OCI-LY1 (cell line): ENCODE measurements at regions not wholly inside any gene's neighbourhood (a gene's known extent, or its start where the extent isn't known, plus 50 kb on each side); places are given as distances from the start of the nearest gene placed in this dataset.
"Not testable (repeated sequence)": the region's sequence is repeated elsewhere in the genome, so short reads cannot be mapped to it uniquely, and the experiment has no call there.

Source experiments
- H2AFZ ChIP-seq: fragments of 200-600 bp; sonication (generic), shearing (Covaris generic); 2 replicates; pipeline ENCODE4 v1.6.0; 2014; ENCODE audit warnings: antibody characterized with exemption, mild to moderate bottlenecking, low read length
- H3F3A ChIP-seq: fragments of 200-600 bp; sonication (generic), shearing (Covaris generic); 2 replicates; pipeline ENCODE4 v1.6.0; 2014; ENCODE audit warnings: mild to moderate bottlenecking, antibody characterized with exemption, low read length, moderate library complexity; ENCODE audit not compliant: insufficient read depth
- H3K27ac ChIP-seq: fragments of 200-600 bp; sonication (generic); 2 replicates; pipeline ENCODE4 v1.5.1; 2014; ENCODE audit warnings: low read length, mixed run types, mild to moderate bottlenecking, low read depth; ENCODE audit not compliant: poor library complexity, severe bottlenecking
- H3K27me3 ChIP-seq: fragments of 200-600 bp; sonication (generic); 2 replicates; pipeline ENCODE4 v1.6.0; 2014; ENCODE audit warnings: antibody characterized with exemption, mild to moderate bottlenecking, low read length, moderate library complexity; ENCODE audit not compliant: insufficient read depth
- H3K36me3 ChIP-seq: fragments of 200-600 bp; sonication (generic); 2 replicates; pipeline ENCODE4 v1.6.1; 2014; ENCODE audit warnings: mild to moderate bottlenecking, antibody characterized with exemption, low read length, moderate library complexity, mixed read lengths; ENCODE audit not compliant: insufficient read depth
- H3K4me1 ChIP-seq: fragments of 200-600 bp; sonication (generic); 2 replicates; pipeline ENCODE4 v1.5.1; 2014; ENCODE audit warnings: mild to moderate bottlenecking, low read length, moderate library complexity; ENCODE audit not compliant: insufficient read depth, severe bottlenecking
- H3K4me2 ChIP-seq: fragments of 200-600 bp; sonication (generic), shearing (Covaris generic); 2 replicates; pipeline ENCODE4 v1.6.1; 2014; ENCODE audit warnings: low read length
- H3K4me3 ChIP-seq: fragments of 200-600 bp; sonication (generic); 2 replicates; pipeline ENCODE4 v1.5.1; 2014; ENCODE audit warnings: low read length, low read depth, mild to moderate bottlenecking, mixed read lengths; ENCODE audit not compliant: poor library complexity, severe bottlenecking
- H3K79me2 ChIP-seq: fragments of 200-600 bp; shearing (Covaris generic); 2 replicates; pipeline ENCODE4 v1.6.1; 2016; ENCODE audit warnings: mixed run types, low read length, mixed read lengths; ENCODE audit not compliant: insufficient read depth
- H3K9ac ChIP-seq: fragments of 200-600 bp; sonication (generic), shearing (Covaris generic); 2 replicates; pipeline ENCODE4 v1.6.1; 2014; ENCODE audit warnings: mild to moderate bottlenecking, low read length, mixed read lengths
- H3K9me2 ChIP-seq: fragments of 200-600 bp; sonication (generic), shearing (Covaris generic); 2 replicates; pipeline ENCODE4 v1.6.1; 2014; ENCODE audit warnings: low read depth, mild to moderate bottlenecking, low read length, mixed read lengths
- H3K9me3 ChIP-seq: fragments of 200-600 bp; shearing (Covaris generic); 2 replicates; pipeline ENCODE4 v1.6.1; 2014; ENCODE audit warnings: low read length, mixed read lengths
- H4K20me1 ChIP-seq: fragments of 200-600 bp; sonication (generic), shearing (Covaris generic); 2 replicates; pipeline ENCODE4 v1.6.0; 2016; ENCODE audit warnings: mild to moderate bottlenecking, low read length; ENCODE audit not compliant: insufficient read depth
- EZH2 ChIP-seq: fragments of 200-600 bp; sonication (generic), shearing (Covaris generic); IDR thresholded peaks from 2 replicates; pipeline ENCODE4 v1.8.0; 2017; ENCODE audit warnings: borderline replicate concordance, mixed run types, mild to moderate bottlenecking, antibody characterized with exemption, low read length, moderate library complexity, mixed read lengths
- TF ChIP-seq, protein P1 (sequence below): fragments of 200-600 bp; sonication (generic), shearing (Covaris generic); IDR thresholded peaks from 2 replicates; pipeline ENCODE4 v1.5.1; 2017; ENCODE audit warnings: mild to moderate bottlenecking, antibody characterized with exemption, low read length, moderate library complexity, mixed read lengths

DNA sequence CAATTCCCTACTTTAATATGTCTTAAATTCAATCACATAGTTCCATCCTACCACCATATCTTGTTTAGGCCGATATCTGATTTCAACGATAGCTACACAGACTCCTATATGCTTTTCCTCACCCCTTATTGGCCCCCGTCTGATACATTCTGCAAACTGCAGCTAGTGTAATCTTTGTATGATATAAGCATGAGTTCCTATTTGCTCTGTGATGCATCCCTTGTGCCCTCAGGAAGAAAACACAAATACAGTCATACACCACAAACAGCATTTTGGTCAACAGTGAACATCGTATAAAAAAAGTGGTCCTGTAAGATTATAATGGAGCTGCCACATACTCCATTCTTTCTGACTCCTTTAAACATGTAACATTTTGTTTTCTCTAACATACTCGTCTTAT is 837.8 kb upstream of the CDH6 start:
- no peaks in the 10 kb centered on the region for H3K79me2 ChIP-seq
- no peak overlapping the region for H3K4me3 ChIP-seq
- H3K9ac ChIP-seq: no peak overlapping the region
- no peak overlapping the region for H3K4me2 ChIP-seq
- no peaks in the 10 kb centered on the region for H4K20me1 ChIP-seq
- no peak for TF ChIP-seq EZH2
- H3K4me1 ChIP-seq: no peaks in the 10 kb centered on the region
- H3K27ac ChIP-seq: no peak overlapping the region
- H3F3A ChIP-seq: no peaks in the 10 kb centered on the region
- no peaks in the 10 kb centered on the region for H3K36me3 ChIP-seq
- H3K9me3 ChIP-seq: no peaks in the 10 kb centered on the region
- H3K27me3 ChIP-seq: no peaks in the 10 kb centered on the region
- no peak overlapping the region for H2AFZ ChIP-seq
- H3K9me2 ChIP-seq: no peaks in the 10 kb centered on the region

- no peak overlapping the region for H3K4me3 ChIP-seq
- no peaks in the 10 kb centered on the region for H3F3A ChIP-seq
- H3K36me3 ChIP-seq: no peaks in the 10 kb centered on the region
- H3K9me3 ChIP-seq: no peaks in the 10 kb centered on the region
- H3K9ac ChIP-seq: no peak overlapping the region
- no peak overlapping the region for H3K4me2 ChIP-seq
- no peak overlapping the region for H3K27ac ChIP-seq
- H3K9me2 ChIP-seq: no peaks in the 10 kb centered on the region
- H4K20me1 ChIP-seq: no peaks in the 10 kb centered on the region
- H3K4me1 ChIP-seq: no peaks in the 10 kb centered on the region
- TF ChIP-seq, protein P1, sequence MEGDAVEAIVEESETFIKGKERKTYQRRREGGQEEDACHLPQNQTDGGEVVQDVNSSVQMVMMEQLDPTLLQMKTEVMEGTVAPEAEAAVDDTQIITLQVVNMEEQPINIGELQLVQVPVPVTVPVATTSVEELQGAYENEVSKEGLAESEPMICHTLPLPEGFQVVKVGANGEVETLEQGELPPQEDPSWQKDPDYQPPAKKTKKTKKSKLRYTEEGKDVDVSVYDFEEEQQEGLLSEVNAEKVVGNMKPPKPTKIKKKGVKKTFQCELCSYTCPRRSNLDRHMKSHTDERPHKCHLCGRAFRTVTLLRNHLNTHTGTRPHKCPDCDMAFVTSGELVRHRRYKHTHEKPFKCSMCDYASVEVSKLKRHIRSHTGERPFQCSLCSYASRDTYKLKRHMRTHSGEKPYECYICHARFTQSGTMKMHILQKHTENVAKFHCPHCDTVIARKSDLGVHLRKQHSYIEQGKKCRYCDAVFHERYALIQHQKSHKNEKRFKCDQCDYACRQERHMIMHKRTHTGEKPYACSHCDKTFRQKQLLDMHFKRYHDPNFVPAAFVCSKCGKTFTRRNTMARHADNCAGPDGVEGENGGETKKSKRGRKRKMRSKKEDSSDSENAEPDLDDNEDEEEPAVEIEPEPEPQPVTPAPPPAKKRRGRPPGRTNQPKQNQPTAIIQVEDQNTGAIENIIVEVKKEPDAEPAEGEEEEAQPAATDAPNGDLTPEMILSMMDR: no peak
- no peak for TF ChIP-seq EZH2
- H3K79me2 ChIP-seq: no peaks in the 10 kb centered on the region
- H3K27me3 ChIP-seq: no peaks in the 10 kb centered on the region
- H2AFZ ChIP-seq: no peak overlapping the region
These were observed 845.6 kb upstream of the CDH6 start for GRCh38 chr5:30347858-30348257.

DNA sequence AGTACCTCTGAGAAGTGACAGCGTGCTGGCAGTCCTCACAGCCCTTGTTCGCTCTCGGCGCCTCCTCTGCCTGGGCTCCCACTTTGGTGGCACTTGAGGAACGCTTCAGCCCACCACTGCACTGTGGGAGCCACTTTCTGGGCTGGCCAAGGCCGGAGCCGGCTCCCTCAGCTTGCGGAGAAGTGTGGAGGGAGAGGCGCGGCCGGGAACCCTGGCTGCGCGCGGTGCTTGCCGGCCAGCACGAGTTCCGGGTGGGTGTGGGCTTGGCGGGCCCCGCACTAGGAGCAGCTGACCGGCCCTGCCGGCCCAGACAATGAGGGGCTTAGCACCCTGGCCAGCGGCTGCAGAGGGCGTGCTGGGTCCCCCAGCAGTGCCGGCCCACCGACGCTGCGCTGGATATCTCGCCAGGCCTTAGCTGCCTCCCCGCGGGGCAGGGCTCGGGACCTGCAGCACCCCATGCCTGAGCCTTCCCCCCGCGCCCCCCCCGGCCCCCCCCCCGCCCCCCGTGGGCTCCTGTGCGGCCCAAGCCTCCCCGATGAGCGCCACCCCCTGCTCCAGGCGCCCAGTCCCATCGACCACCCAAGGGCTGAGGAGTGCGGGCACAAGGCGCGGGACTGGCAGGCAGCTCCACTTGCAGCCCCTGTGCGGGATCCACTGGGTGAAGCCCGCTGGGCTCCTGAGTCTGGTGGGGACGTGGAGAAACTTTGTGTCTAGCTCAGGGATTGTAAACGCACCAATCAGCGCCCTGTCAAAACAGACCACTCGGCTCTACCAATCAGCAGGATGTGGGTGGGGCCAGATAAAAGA is 847.7 kb upstream of the CDH6 start:
- H3K27ac ChIP-seq, H3K79me2 ChIP-seq, H3K36me3 ChIP-seq, H3K9me2 ChIP-seq, H3K4me3 ChIP-seq, H4K20me1 ChIP-seq, H3K4me1 ChIP-seq, H3K4me2 ChIP-seq, H3F3A ChIP-seq, H3K27me3 ChIP-seq, H2AFZ ChIP-seq, H3K9me3 ChIP-seq, H3K9ac ChIP-seq: not testable (repeated sequence)

DNA sequence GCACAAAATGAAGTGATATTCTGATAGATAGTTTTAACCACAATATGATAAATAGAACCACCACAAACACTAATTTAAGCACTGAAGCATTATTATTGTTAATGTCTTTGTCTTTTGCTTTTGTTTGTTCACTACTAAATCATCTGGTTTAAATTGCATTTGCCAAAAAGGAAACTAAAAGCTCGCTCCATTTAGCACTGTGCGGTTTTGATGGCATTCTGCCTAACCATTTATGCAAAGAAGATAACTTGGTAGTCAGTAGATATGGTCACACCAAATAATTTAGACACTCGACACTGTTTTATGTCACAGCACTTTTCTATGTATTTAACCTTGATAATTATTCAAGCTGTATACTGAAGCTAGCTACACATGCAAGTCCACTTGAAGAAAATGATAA is 849.8 kb upstream of the CDH6 start:
- no peaks in the 10 kb centered on the region for H3F3A ChIP-seq
- no peaks in the 10 kb centered on the region for H3K36me3 ChIP-seq
- no peak overlapping the region for H3K9ac ChIP-seq
- no peak overlapping the region for H3K4me2 ChIP-seq
- no peaks in the 10 kb centered on the region for H3K79me2 ChIP-seq
- H2AFZ ChIP-seq: no peak overlapping the region
- no peak for TF ChIP-seq EZH2
- TF ChIP-seq, protein P1: no peak
- no peaks in the 10 kb centered on the region for H3K9me3 ChIP-seq
- H3K27me3 ChIP-seq: no peaks in the 10 kb centered on the region
- H4K20me1 ChIP-seq: no peaks in the 10 kb centered on the region
- H3K4me3 ChIP-seq: no peak overlapping the region
- no peak overlapping the region for H3K27ac ChIP-seq
- no peaks in the 10 kb centered on the region for H3K9me2 ChIP-seq
- no peaks in the 10 kb centered on the region for H3K4me1 ChIP-seq
